ENCODE measurements at regions not wholly inside any gene's neighbourhood (a gene's known extent, or its start where the extent isn't known, plus 50 kb on each side); places are given as distances from the start of the nearest gene placed in this dataset.

DNA sequence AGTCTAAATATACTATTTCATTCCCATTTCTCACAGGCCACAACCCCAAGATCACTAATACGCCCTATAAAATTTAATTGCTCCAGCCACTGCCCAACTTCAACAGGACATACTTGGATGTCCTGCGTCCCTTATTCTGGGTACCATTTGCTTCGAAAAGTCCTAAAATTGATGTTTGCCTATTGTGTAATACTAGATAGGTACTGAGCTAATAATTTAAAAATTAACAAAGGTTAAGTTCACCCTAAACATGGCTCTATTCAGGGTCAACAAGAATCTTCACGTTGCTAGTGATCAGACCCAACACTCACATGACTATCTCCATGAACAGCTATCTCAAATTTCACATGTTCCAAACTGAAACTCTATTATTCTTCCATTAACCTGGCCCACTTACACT, 296.4 kb upstream of the RND3 start:
- Histone ChIP-seq H3K4me3 (no peak overlapping the region), H3K4me1 (no peaks in the 10 kb centered on the region), H3K9me3 (no peaks in the 10 kb centered on the region), H3K36me3 (replicated peaks) (no peaks in the 10 kb centered on the region), H3K27me3 (ENCODE audit: low read depth) (no peaks in the 10 kb centered on the region)
- in situ Hi-C loops (cut with MboI; ENCODE audit: low sequenced_read_pairs): no loop called here
- DNase-seq (ENCODE audit: low spot score in 2 of 2): no peak

- H3K36me3 ChIP-seq (replicated peaks): no peaks in the 10 kb centered on the region
- no peaks in the 10 kb centered on the region for H3K4me1 ChIP-seq
- in situ Hi-C loops (cut with MboI; ENCODE audit: low sequenced_read_pairs): no loop called here
- H3K9me3 ChIP-seq: no peaks in the 10 kb centered on the region
- no peak overlapping the region for H3K4me3 ChIP-seq
- no peak for DNase-seq (ENCODE audit: low spot score in 2 of 2)
- no peaks in the 10 kb centered on the region for H3K27me3 ChIP-seq (ENCODE audit: low read depth)
Measured at GRCh38 chr2:150783015-150783414, 295.5 kb upstream of the RND3 start.

DNA sequence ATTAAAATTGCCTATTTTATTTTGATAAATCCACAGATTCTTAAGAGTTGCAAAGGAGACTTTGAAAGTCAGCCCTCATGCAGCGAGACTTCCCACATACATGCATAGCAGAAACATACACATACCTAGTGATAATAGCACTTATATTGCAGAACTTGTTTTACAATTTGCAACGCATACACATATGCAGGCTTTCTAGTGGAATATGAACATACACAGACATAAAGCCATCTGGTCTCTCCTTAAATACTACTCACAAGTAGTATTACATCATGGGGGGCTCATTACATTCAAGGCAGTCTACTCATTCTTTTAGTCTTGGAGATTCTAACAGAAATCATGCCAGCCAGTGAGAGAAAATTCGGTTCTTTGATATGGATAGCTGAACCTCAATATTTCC, 295.1 kb upstream of the RND3 start:
- Histone ChIP-seq H3K27me3 (ENCODE audit: low read depth) (no peaks in the 10 kb centered on the region), H3K9me3 (no peaks in the 10 kb centered on the region), H3K36me3 (replicated peaks) (no peaks in the 10 kb centered on the region), H3K4me3 (no peak overlapping the region), H3K4me1 (no peaks in the 10 kb centered on the region)
- in situ Hi-C loops (cut with MboI; ENCODE audit: low sequenced_read_pairs): no loop called here
- no peak for DNase-seq (ENCODE audit: low spot score in 2 of 2)

- H3K27me3 ChIP-seq (ENCODE audit: low read depth): no peaks in the 10 kb centered on the region
- H3K4me3 ChIP-seq: no peak overlapping the region
- H3K9me3 ChIP-seq: no peaks in the 10 kb centered on the region
- H3K36me3 ChIP-seq (replicated peaks): no peaks in the 10 kb centered on the region
- no peak for DNase-seq (ENCODE audit: low spot score in 2 of 2)
- in situ Hi-C loops (cut with MboI; ENCODE audit: low sequenced_read_pairs): no loop called here
- H3K4me1 ChIP-seq: no peaks in the 10 kb centered on the region
Measured at GRCh38 chr2:150781142-150781541, 293.7 kb upstream of the RND3 start.

GRCh38 chr2:150778828-150779227, 291.4 kb upstream of the RND3 start:
- no peak for DNase-seq (ENCODE audit: low spot score in 2 of 2)
- no peaks in the 10 kb centered on the region for H3K9me3 ChIP-seq
- no peaks in the 10 kb centered on the region for H3K36me3 ChIP-seq (replicated peaks)
- no peaks in the 10 kb centered on the region for H3K27me3 ChIP-seq (ENCODE audit: low read depth)
- no peak overlapping the region for H3K4me3 ChIP-seq
- H3K4me1 ChIP-seq: no peaks in the 10 kb centered on the region
- in situ Hi-C loops (cut with MboI; ENCODE audit: low sequenced_read_pairs): no loop called here

DNA sequence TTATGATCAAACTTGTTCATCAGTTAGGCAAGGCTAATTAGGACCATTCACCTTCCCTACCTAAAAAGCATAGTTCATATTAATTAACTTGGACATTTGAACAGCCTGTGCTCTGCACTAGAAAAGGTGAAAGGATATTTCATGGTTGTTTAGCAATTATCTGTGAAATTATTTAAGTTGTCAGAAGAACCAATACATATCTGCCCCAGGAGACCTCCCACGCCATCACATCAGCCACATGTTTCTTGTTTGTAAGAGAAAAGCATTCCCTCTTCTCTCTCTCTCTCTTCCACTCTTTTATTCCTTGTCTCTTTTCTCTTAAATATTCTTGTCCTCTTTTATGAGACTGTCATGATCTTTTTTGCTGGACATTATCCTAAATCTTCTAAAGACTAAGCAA, 282.0 kb upstream of the RND3 start:
- in situ Hi-C loops (cut with MboI; ENCODE audit: low sequenced_read_pairs): no loop called here

GRCh38 chr2:150767991-150768746, 280.7 kb upstream of the RND3 start:
- DNase-seq (ENCODE audit: low spot score in 2 of 2): no peak
- Histone ChIP-seq H3K36me3 (replicated peaks) (no peaks in the 10 kb centered on the region), H3K4me1 (peaks cover 4% of the 10 kb centered on the region), H3K9me3 (no peaks in the 10 kb centered on the region), H3K4me3 (no peak overlapping the region), H3K27me3 (ENCODE audit: low read depth) (no peaks in the 10 kb centered on the region)
- in situ Hi-C loops (cut with MboI; ENCODE audit: low sequenced_read_pairs): no loop called here

More for the DNA sequence above, 282.0 kb upstream of the RND3 start:
- Histone ChIP-seq H3K36me3 (replicated peaks) (no peaks in the 10 kb centered on the region), H3K9me3 (no peaks in the 10 kb centered on the region), H3K27me3 (ENCODE audit: low read depth) (no peaks in the 10 kb centered on the region), H3K4me3 (no peak overlapping the region), H3K4me1 (peaks cover 4% of the 10 kb centered on the region)
- no peak for DNase-seq (ENCODE audit: low spot score in 2 of 2)

- H3K27me3 ChIP-seq (ENCODE audit: low read depth): no peaks in the 10 kb centered on the region
- in situ Hi-C loops (cut with MboI; ENCODE audit: low sequenced_read_pairs): no loop called here
- peaks cover 10% of the 10 kb centered on the region for H3K4me1 ChIP-seq
- H3K9me3 ChIP-seq: no peaks in the 10 kb centered on the region
- H3K4me3 ChIP-seq: no peak overlapping the region
- no peaks in the 10 kb centered on the region for H3K36me3 ChIP-seq (replicated peaks)
- DNase-seq (ENCODE audit: low spot score in 2 of 2): no peak
Measured at GRCh38 chr2:150762571-150762970, 275.1 kb upstream of the RND3 start.

DNA sequence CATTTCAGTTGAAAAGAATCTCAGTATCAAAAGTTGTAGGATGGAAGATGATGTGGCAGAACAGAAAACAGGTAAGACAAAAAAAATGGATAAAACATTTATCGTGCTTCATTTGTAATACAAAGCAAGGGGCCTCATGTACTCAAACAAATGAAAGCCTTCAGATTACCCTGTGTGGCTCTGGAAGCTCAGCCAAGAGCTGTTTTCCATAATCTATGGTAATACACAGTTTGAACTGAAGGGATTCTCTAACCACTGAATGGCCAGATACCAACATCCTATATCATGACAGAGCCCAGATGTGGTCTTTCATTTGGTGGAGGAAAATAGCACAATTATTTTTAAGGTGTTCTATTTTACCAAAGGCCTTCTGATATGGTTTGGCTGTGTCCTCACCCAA, 272.1 kb upstream of the RND3 start:
- no peaks in the 10 kb centered on the region for H3K27me3 ChIP-seq (ENCODE audit: low read depth)
- peak; percentile 27 to 57 for DNase-seq (ENCODE audit: low spot score in 2 of 2)
- in situ Hi-C loops (cut with MboI; ENCODE audit: low sequenced_read_pairs): no loop called here
- no peaks in the 10 kb centered on the region for H3K9me3 ChIP-seq
- no peaks in the 10 kb centered on the region for H3K36me3 ChIP-seq (replicated peaks)
- no peak overlapping the region for H3K4me3 ChIP-seq
- H3K4me1 ChIP-seq: peaks cover 14% of the 10 kb centered on the region

DNA sequence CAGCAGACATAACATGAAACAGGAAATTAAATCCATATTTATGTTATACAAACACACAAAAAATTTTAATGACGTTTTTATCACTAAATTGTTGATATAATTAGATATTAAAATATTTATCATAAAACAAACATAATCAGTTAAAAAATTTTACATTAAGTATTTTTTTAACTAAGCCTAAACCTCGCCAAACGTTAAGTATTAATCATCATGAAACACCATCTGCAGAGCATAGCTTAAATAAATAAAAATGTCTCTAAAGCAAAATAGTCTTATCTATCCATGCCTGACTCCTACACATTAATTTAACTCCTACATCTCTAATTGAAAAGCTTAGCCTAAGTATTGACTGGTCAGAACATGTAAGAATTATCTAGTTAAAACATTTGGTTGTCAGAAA, 271.6 kb upstream of the RND3 start:
- Histone ChIP-seq H3K27me3 (ENCODE audit: low read depth) (no peaks in the 10 kb centered on the region), H3K4me1 (peaks cover 14% of the 10 kb centered on the region), H3K36me3 (replicated peaks) (no peaks in the 10 kb centered on the region), H3K4me3 (no peak overlapping the region), H3K9me3 (no peaks in the 10 kb centered on the region)
- no peak for DNase-seq (ENCODE audit: low spot score in 2 of 2)
- in situ Hi-C loops (cut with MboI; ENCODE audit: low sequenced_read_pairs): no loop called here

DNA sequence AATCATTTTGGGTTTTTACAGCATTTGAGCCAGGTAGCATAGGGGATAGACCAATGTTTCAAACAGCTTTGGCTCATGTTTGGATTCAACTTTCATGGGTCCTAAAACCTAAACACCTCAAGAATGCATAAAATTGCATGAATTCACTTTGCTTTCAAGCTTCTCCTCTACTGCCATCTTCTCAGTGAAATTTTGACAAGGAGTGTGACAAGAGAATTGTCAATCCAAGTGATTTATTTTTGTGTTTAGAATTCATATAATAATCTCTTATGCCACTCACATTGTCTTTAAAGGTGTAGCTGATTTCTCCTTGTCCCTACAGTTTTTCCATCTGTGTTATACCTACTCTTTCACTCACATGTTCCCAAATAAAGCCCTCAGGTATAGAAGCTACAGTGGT, 264.8 kb upstream of the RND3 start:
- no peak for DNase-seq (ENCODE audit: low spot score in 2 of 2)
- Histone ChIP-seq H3K27me3 (ENCODE audit: low read depth) (no peaks in the 10 kb centered on the region), H3K36me3 (replicated peaks) (no peaks in the 10 kb centered on the region), H3K9me3 (no peaks in the 10 kb centered on the region), H3K4me1 (peaks cover 4% of the 10 kb centered on the region), H3K4me3 (no peak overlapping the region)
- in situ Hi-C loops (cut with MboI; ENCODE audit: low sequenced_read_pairs): no loop called here

DNA sequence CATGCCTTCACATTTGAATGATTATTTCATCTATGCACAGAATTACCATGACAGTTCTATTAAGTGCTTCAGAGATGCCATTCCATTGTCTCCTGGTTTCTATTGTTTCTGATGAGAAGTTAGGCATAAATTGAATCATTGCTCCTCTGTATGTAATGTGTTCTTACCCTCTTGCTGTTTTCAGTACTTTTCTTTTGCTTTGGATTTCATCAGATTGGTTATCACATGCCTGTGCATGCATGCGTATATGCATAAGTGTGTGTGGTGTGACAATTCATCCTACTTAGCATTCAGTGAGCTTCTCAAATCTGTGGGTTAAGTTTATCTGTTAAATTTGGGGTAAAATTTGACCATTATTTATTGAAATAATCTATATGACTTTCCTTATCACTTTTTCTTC, 263.3 kb upstream of the RND3 start:
- Histone ChIP-seq H3K4me3 (no peak overlapping the region), H3K9me3 (no peaks in the 10 kb centered on the region), H3K36me3 (replicated peaks) (no peaks in the 10 kb centered on the region), H3K27me3 (ENCODE audit: low read depth) (no peaks in the 10 kb centered on the region), H3K4me1 (no peaks in the 10 kb centered on the region; the same call in 1 of the 2 replicates)
- in situ Hi-C loops (cut with MboI; ENCODE audit: low sequenced_read_pairs): no loop called here
- no peak for DNase-seq (ENCODE audit: low spot score in 2 of 2)

- no peak overlapping the region for H3K4me3 ChIP-seq
- no peaks in the 10 kb centered on the region for H3K4me1 ChIP-seq
- no peaks in the 10 kb centered on the region for H3K36me3 ChIP-seq (replicated peaks)
- H3K27me3 ChIP-seq (ENCODE audit: low read depth): no peaks in the 10 kb centered on the region
- in situ Hi-C loops (cut with MboI; ENCODE audit: low sequenced_read_pairs): no loop called here
- no peaks in the 10 kb centered on the region for H3K9me3 ChIP-seq
- DNase-seq (ENCODE audit: low spot score in 2 of 2): no peak
Measured at GRCh38 chr2:150742094-150742493, 254.6 kb upstream of the RND3 start.

DNA sequence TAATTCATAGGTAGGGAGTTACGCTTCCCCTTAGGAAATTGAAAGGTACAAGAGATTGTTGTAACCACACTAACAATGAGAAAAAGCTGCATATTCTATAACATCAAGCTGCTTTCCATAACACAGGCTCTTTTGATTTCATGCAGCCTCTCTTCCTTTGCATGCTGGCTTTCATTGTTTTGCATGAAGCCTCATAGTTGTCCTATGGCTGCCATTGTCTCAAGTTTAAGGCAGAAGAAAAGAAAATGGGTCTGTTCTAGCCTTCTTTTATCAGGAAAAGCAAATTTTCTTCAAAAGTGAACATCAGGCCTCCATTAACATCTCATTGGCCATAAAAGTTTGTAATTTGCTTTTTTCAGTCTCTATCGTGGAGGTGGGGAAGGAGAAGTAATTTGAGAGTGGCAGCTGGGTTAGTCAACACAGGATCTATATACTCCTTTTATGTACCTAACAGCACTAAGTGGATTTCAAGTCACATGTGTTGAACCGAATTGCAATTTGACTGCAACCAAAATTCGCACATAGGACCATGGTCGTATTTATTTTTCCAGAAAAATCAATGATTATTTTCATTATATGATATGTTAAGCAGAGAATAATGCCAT, 248.5 kb upstream of the RND3 start:
- Histone ChIP-seq H3K27me3 (ENCODE audit: low read depth) (no peaks in the 10 kb centered on the region), H3K9me3 (no peaks in the 10 kb centered on the region), H3K4me3 (no peak overlapping the region), H3K4me1 (peaks cover 9% of the 10 kb centered on the region), H3K36me3 (replicated peaks) (no peaks in the 10 kb centered on the region)
- in situ Hi-C loops (cut with MboI; ENCODE audit: low sequenced_read_pairs): no loop called here
- DNase-seq (ENCODE audit: low spot score in 2 of 2): peak; percentile 56 to 85
